Vagina (tissue), 2 donors: ENCODE measurements at regions not wholly inside any gene's neighbourhood (a gene's known extent, or its start where the extent isn't known, plus 50 kb on each side); places are given as distances from the start of the nearest gene placed in this dataset.

Experiments used
- DNase-seq, 2 donors: peaks; one replicate each; pipeline ENCODE4 v3.0.0-alpha.2; 2017; ENCODE audit errors: extremely low spot score in 2 of 2
- H3K27ac ChIP-seq: fragments of 200-600 bp; sonication (generic); one replicate; pipeline ENCODE4 v1.5.1; 2019
- H3K27me3 ChIP-seq: fragments of 200-600 bp; sonication (generic); one replicate; pipeline ENCODE4 v1.5.1; 2019
- H3K36me3 ChIP-seq, 2 donors: fragments of 200-600 bp; sonication (generic); one replicate each; pipeline ENCODE4 v1.5.1; 2017 to 2019
- H3K4me1 ChIP-seq: fragments of 200-600 bp; sonication (generic); one replicate; pipeline ENCODE4 v1.5.1; 2019
- H3K4me3 ChIP-seq, 2 donors: fragments of 200-600 bp; sonication (generic); 1 replicate in 1 of 2; 2 replicates in 1 of 2; pipeline ENCODE4 v1.5.1; 2016 to 2019
- H3K9me3 ChIP-seq: fragments of 200-600 bp; sonication (generic); one replicate; pipeline ENCODE4 v1.5.1; 2019
- CTCF ChIP-seq, 3 experiments: fragments of 450-650 bp in 2 of 3; fragments of 200-600 bp in 1 of 3; sonication (generic) in 1 of 3; IDR thresholded peaks; one replicate each; pipeline ENCODE4 v1.5.1; 2017 to 2019; ENCODE audit warnings: antibody characterized with exemption in 3 of 3, mild to moderate bottlenecking in 2 of 3, moderate library complexity in 2 of 3
- POLR2A ChIP-seq, 2 donors: fragments of 450-650 bp; IDR thresholded peaks; one replicate each; pipeline ENCODE4 v1.6.1; 2017; ENCODE audit warnings: antibody characterized with exemption in 2 of 2, mild to moderate bottlenecking in 2 of 2, moderate library complexity in 2 of 2
- POLR2AphosphoS5 ChIP-seq, 2 donors: sonication (generic); formaldehyde crosslinking; IDR thresholded peaks; one replicate each; pipeline ENCODE4 v1.9.0; 2017; ENCODE audit warnings: antibody characterized with exemption in 2 of 2, mild to moderate bottlenecking in 2 of 2, low read depth in 1 of 2; ENCODE audit not compliant: insufficient read depth in 1 of 2
- intact Hi-C: fragments of 100-400 bp; cut with DNase I; formaldehyde crosslinking; loops from one replicate; pipeline ENCODE4 v1.15.1; 2023

GRCh38 chr13:65943024-65943423 is 1287.1 kb downstream of the PCDH9 start:
- no peak overlapping the region for H3K27ac ChIP-seq
- no peaks in the 10 kb centered on the region for H3K27me3 ChIP-seq
- DNase-seq: no peak
- H3K9me3 ChIP-seq: no peaks in the 10 kb centered on the region
- H3K4me3 ChIP-seq: no peak overlapping the region
- intact Hi-C loops: no loop called here
- TF ChIP-seq POLR2A (IDR thresholded peaks at IDR 0.05) (no peak), CTCF (IDR thresholded peaks at IDR 0.05) (no peak), POLR2AphosphoS5 (IDR thresholded peaks at IDR 0.05; ENCODE audit: insufficient read depth in 1 of 2, low read depth in 1 of 2) (no peak)
- no peaks in the 10 kb centered on the region for H3K36me3 ChIP-seq
- no peaks in the 10 kb centered on the region for H3K4me1 ChIP-seq

- Histone ChIP-seq H3K4me3 (no peak overlapping the region), H3K4me1 (no peaks in the 10 kb centered on the region)
- intact Hi-C loops: no loop called here
Observed at GRCh38 chr13:65940720-65941119, 1289.4 kb downstream of the PCDH9 start.

GRCh38 chr13:65937251-65937650 is 1292.9 kb downstream of the PCDH9 start:
- TF ChIP-seq POLR2A (IDR thresholded peaks at IDR 0.05) (no peak), POLR2AphosphoS5 (IDR thresholded peaks at IDR 0.05; ENCODE audit: insufficient read depth in 1 of 2, low read depth in 1 of 2) (no peak), CTCF (IDR thresholded peaks at IDR 0.05) (no peak)
- DNase-seq: no peak
- no peaks in the 10 kb centered on the region for H3K4me1 ChIP-seq
- intact Hi-C loops: no loop called here
- no peak overlapping the region for H3K27ac ChIP-seq
- no peak overlapping the region for H3K4me3 ChIP-seq
- no peaks in the 10 kb centered on the region for H3K9me3 ChIP-seq
- H3K27me3 ChIP-seq: no peaks in the 10 kb centered on the region
- no peaks in the 10 kb centered on the region for H3K36me3 ChIP-seq

More at GRCh38 chr13:65940720-65941119, 1289.4 kb downstream of the PCDH9 start:
- Histone ChIP-seq H3K27ac (no peak overlapping the region), H3K36me3 (no peaks in the 10 kb centered on the region), H3K9me3 (no peaks in the 10 kb centered on the region), H3K27me3 (no peaks in the 10 kb centered on the region)
- TF ChIP-seq CTCF (IDR thresholded peaks at IDR 0.05) (no peak), POLR2A (IDR thresholded peaks at IDR 0.05) (no peak), POLR2AphosphoS5 (IDR thresholded peaks at IDR 0.05; ENCODE audit: insufficient read depth in 1 of 2, low read depth in 1 of 2) (no peak)
- DNase-seq: no peak

GRCh38 chr13:65936249-65936648 is 1293.9 kb downstream of the PCDH9 start:
- no peaks in the 10 kb centered on the region for H3K9me3 ChIP-seq
- no peaks in the 10 kb centered on the region for H3K27me3 ChIP-seq
- H3K27ac ChIP-seq: no peak overlapping the region
- no peak for TF ChIP-seq CTCF (IDR thresholded peaks at IDR 0.05)
- TF ChIP-seq POLR2A (IDR thresholded peaks at IDR 0.05): no peak
- TF ChIP-seq POLR2AphosphoS5 (IDR thresholded peaks at IDR 0.05; ENCODE audit: insufficient read depth in 1 of 2, low read depth in 1 of 2): no peak
- DNase-seq: no peak
- no peaks in the 10 kb centered on the region for H3K36me3 ChIP-seq
- H3K4me1 ChIP-seq: no peaks in the 10 kb centered on the region
- H3K4me3 ChIP-seq: no peak overlapping the region
- intact Hi-C loops: no loop called here

GRCh38 chr13:65932587-65933239 is 1297.4 kb downstream of the PCDH9 start:
- intact Hi-C loops: no loop called here

More at GRCh38 chr13:65932587-65933239, 1297.4 kb downstream of the PCDH9 start:
- no peaks in the 10 kb centered on the region for H3K4me1 ChIP-seq
- H3K27me3 ChIP-seq: no peaks in the 10 kb centered on the region
- H3K27ac ChIP-seq: no peak overlapping the region
- TF ChIP-seq POLR2AphosphoS5 (IDR thresholded peaks at IDR 0.05; ENCODE audit: insufficient read depth in 1 of 2, low read depth in 1 of 2): no peak
- H3K9me3 ChIP-seq: no peaks in the 10 kb centered on the region
- no peak overlapping the region for H3K4me3 ChIP-seq
- no peak for DNase-seq
- H3K36me3 ChIP-seq: no peaks in the 10 kb centered on the region
